GM23338 (cell line): ENCODE measurements at regions not wholly inside any gene's neighbourhood (a gene's known extent, or its start where the extent isn't known, plus 50 kb on each side); places are given as distances from the start of the nearest gene placed in this dataset.

ENCODE experiments used
- ATAC-seq: fragments of 200-7000 bp; cut with Tn5 transposase; 3 replicates; pipeline ENCODE4 v1.9.1; 2020
- DNase-seq: peaks from one replicate; pipeline ENCODE4 v3.0.0-alpha.2; 2015; ENCODE audit warnings: low spot score
- H2AFZ ChIP-seq: fragments of 200-600 bp; sonication (generic); 2 replicates; pipeline ENCODE4 v1.8.0; 2016; ENCODE audit warnings: antibody characterized with exemption, mild to moderate bottlenecking, moderate library complexity
- H3F3A ChIP-seq: fragments of 200-600 bp; sonication (generic); replicated peaks from 2 replicates; pipeline ENCODE4 v1.8.0; 2017; ENCODE audit warnings: antibody characterized with exemption, mixed run types, low read depth
- H3K27ac ChIP-seq: fragments of 200-600 bp; sonication (generic); 2 replicates; pipeline ENCODE4 v1.6.1; 2016; ENCODE audit warnings: low read depth
- H3K27me3 ChIP-seq: fragments of 200-600 bp; sonication (generic); 2 replicates; pipeline ENCODE4 v1.8.0; 2016; ENCODE audit warnings: mild to moderate bottlenecking, mixed run types, moderate library complexity; ENCODE audit not compliant: insufficient read depth
- H3K36me3 ChIP-seq: fragments of 200-600 bp; sonication (generic); 2 replicates; pipeline ENCODE4 v1.8.0; 2016; ENCODE audit warnings: mild to moderate bottlenecking; ENCODE audit not compliant: insufficient read depth
- H3K4me1 ChIP-seq: fragments of 200-600 bp; sonication (generic); 2 replicates; pipeline ENCODE4 v1.8.0; 2016; ENCODE audit warnings: mild to moderate bottlenecking, moderate library complexity; ENCODE audit not compliant: insufficient read depth
- H3K4me2 ChIP-seq: fragments of 200-600 bp; sonication (generic); 2 replicates; pipeline ENCODE4 v1.7.1; 2017; ENCODE audit warnings: mixed run types
- H3K4me3 ChIP-seq: fragments of 200-600 bp; sonication (generic); 2 replicates; pipeline ENCODE4 v1.6.1; 2016; ENCODE audit warnings: mixed run types
- H3K79me2 ChIP-seq: fragments of 200-600 bp; sonication (generic); replicated peaks from 2 replicates; pipeline ENCODE4 v1.8.0; 2017; ENCODE audit warnings: mild to moderate bottlenecking; ENCODE audit not compliant: insufficient read depth
- H3K9me2 ChIP-seq: fragments of 200-600 bp; sonication (generic); 2 replicates; pipeline ENCODE4 v1.8.0; 2017; ENCODE audit not compliant: insufficient read depth
- H4K20me1 ChIP-seq: fragments of 200-600 bp; sonication (generic); replicated peaks from 2 replicates; pipeline ENCODE4 v1.8.0; 2017; ENCODE audit warnings: mild to moderate bottlenecking; ENCODE audit not compliant: insufficient read depth
- H3K27ac Mint-ChIP-seq: 2 replicates; pipeline ENCODE4 v1.8.0; 2020; ENCODE audit warnings: inconsistent platforms, mild to moderate bottlenecking, moderate library complexity, mixed read lengths
- H3K27me3 Mint-ChIP-seq: 3 replicates; pipeline ENCODE4 v1.8.0; 2022; ENCODE audit warnings: low read depth, mild to moderate bottlenecking, moderate library complexity, mixed read lengths, inconsistent platforms; ENCODE audit not compliant: insufficient read depth, poor library complexity
- H3K36me3 Mint-ChIP-seq: 3 replicates; pipeline ENCODE4 v1.8.0; 2021; ENCODE audit warnings: low read depth, mild to moderate bottlenecking, inconsistent platforms, moderate library complexity, mixed read lengths
- H3K4me1 Mint-ChIP-seq: 3 replicates; pipeline ENCODE4 v1.8.0; 2020; ENCODE audit warnings: mild to moderate bottlenecking, inconsistent platforms, mixed read lengths
- H3K4me3 Mint-ChIP-seq: 3 replicates; pipeline ENCODE4 v1.8.0; 2021; ENCODE audit warnings: moderate library complexity, mild to moderate bottlenecking, inconsistent platforms, mixed read lengths
- H3K9me3 Mint-ChIP-seq: 3 replicates; pipeline ENCODE4 v1.8.0; 2020; ENCODE audit warnings: moderate library complexity, mild to moderate bottlenecking, inconsistent platforms, mixed read lengths
- CREB1 ChIP-seq: fragments of 250-450 bp; sonication (Bioruptor Pico); IDR thresholded peaks from 2 replicates; pipeline ENCODE4 v1.5.0; 2020; ENCODE audit warnings: low read depth, mild to moderate bottlenecking, moderate library complexity
- CTCF ChIP-seq, 2 experiments: fragments of 200-600 bp in 1 of 2; sonication (generic) in 1 of 2; conservative IDR thresholded peaks; 2 replicates each; pipeline versions ENCODE4 v1.5.1 to v1.6.1; 2016 to 2017; ENCODE audit warnings: antibody characterized with exemption in 2 of 2, low read depth in 2 of 2, mild to moderate bottlenecking in 2 of 2, moderate library complexity in 1 of 2
- EZH2 ChIP-seq: fragments of 200-600 bp; sonication (generic); IDR thresholded peaks from one replicate; pipeline ENCODE4 v1.8.0; 2017; ENCODE audit warnings: antibody characterized with exemption, mild to moderate bottlenecking, low read depth; ENCODE audit not compliant: unreplicated experiment
- EZH2phosphoT487 ChIP-seq: fragments of 200-600 bp; sonication (generic); IDR thresholded peaks from one replicate; pipeline ENCODE4 v1.8.1; 2018; ENCODE audit warnings: antibody characterized with exemption; ENCODE audit not compliant: unreplicated experiment
- JUNB ChIP-seq: IDR thresholded peaks from one replicate; pipeline ENCODE4 v1.6.1; 2016; ENCODE audit warnings: antibody characterized with exemption; ENCODE audit not compliant: unreplicated experiment
- POLR2AphosphoS5 ChIP-seq: IDR thresholded peaks from 2 replicates; pipeline ENCODE4 v1.6.1; 2016; ENCODE audit warnings: antibody characterized with exemption, low read depth
- STAT1 ChIP-seq: IDR thresholded peaks from one replicate; pipeline ENCODE4 v1.6.1; 2016; ENCODE audit warnings: antibody characterized with exemption; ENCODE audit not compliant: unreplicated experiment
- ZNF114 ChIP-seq: fragments of 250-450 bp; sonication (Bioruptor Pico); IDR thresholded peaks from 2 replicates; pipeline ENCODE4 v1.5.0; 2020; ENCODE audit warnings: mild to moderate bottlenecking, moderate library complexity
- ZNF331 ChIP-seq: fragments of 250-450 bp; sonication (Bioruptor Pico); IDR thresholded peaks from 2 replicates; pipeline ENCODE4 v1.5.0; 2020; ENCODE audit warnings: low read depth, mild to moderate bottlenecking, moderate library complexity
- ZNF462 ChIP-seq: fragments of 250-450 bp; sonication (Bioruptor Pico); IDR thresholded peaks from 2 replicates; pipeline ENCODE4 v1.5.0; 2020; ENCODE audit warnings: mild to moderate bottlenecking, moderate library complexity
- TF ChIP-seq, protein P1 (sequence below): IDR thresholded peaks from one replicate; pipeline ENCODE4 v1.6.1; 2018; ENCODE audit warnings: antibody characterized with exemption; ENCODE audit not compliant: unreplicated experiment

DNA sequence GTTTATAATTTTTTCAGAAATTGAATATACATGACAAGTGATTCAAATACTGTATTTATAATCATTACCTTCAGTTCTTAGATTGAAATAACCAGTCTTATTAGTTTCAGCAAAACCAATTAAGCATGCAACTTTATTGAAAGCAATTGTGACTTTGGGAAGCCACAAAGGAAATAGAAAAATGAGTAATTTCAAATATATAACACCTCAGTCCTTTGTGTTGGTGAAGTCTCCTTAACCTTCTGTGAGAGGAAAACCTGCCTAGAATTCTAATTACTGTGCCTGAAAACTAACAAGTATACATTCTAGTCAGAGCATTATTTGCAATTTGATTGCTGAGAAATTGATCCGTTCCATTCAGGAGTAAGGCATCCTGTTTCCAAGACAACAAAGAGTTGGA is 95.8 kb downstream of the S1PR1 start (continued):
- TF ChIP-seq, protein P1, sequence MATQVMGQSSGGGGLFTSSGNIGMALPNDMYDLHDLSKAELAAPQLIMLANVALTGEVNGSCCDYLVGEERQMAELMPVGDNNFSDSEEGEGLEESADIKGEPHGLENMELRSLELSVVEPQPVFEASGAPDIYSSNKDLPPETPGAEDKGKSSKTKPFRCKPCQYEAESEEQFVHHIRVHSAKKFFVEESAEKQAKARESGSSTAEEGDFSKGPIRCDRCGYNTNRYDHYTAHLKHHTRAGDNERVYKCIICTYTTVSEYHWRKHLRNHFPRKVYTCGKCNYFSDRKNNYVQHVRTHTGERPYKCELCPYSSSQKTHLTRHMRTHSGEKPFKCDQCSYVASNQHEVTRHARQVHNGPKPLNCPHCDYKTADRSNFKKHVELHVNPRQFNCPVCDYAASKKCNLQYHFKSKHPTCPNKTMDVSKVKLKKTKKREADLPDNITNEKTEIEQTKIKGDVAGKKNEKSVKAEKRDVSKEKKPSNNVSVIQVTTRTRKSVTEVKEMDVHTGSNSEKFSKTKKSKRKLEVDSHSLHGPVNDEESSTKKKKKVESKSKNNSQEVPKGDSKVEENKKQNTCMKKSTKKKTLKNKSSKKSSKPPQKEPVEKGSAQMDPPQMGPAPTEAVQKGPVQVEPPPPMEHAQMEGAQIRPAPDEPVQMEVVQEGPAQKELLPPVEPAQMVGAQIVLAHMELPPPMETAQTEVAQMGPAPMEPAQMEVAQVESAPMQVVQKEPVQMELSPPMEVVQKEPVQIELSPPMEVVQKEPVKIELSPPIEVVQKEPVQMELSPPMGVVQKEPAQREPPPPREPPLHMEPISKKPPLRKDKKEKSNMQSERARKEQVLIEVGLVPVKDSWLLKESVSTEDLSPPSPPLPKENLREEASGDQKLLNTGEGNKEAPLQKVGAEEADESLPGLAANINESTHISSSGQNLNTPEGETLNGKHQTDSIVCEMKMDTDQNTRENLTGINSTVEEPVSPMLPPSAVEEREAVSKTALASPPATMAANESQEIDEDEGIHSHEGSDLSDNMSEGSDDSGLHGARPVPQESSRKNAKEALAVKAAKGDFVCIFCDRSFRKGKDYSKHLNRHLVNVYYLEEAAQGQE: no peak
- TF ChIP-seq CREB1 (CRISPR knock-in tag) (no peak), ZNF114 (CRISPR knock-in tag) (no peak), JUNB (no peak), EZH2 (no peak)

GRCh38 chr1:101333186-101333585 is 96.4 kb downstream of the S1PR1 start:
- H3K27ac ChIP-seq: no peak overlapping the region
- no peak overlapping the region for H3K27ac Mint-ChIP-seq
- H3K79me2 ChIP-seq: no peaks in the 10 kb centered on the region
- H3K36me3 ChIP-seq: no peaks in the 10 kb centered on the region
- H3K27me3 Mint-ChIP-seq: peaks cover 2% of the 10 kb centered on the region
- no peaks in the 10 kb centered on the region for H4K20me1 ChIP-seq
- H3K27me3 ChIP-seq: no peaks in the 10 kb centered on the region
- peaks cover 3% of the 10 kb centered on the region; the same call in 1 of the 2 replicates for H3K9me2 ChIP-seq
- no peaks in the 10 kb centered on the region for H3K4me1 ChIP-seq
- H3K4me3 ChIP-seq: no peak overlapping the region
- H3K4me2 ChIP-seq: no peak overlapping the region
- ATAC-seq: no peak
- DNase-seq: no peak
- H3K9me3 Mint-ChIP-seq: 0 out of 3 replicates have a peak, but pooled peaks cover 3% of the 10 kb centered on the region
- H3K4me3 Mint-ChIP-seq: no peak overlapping the region
- H3K4me1 Mint-ChIP-seq: no peaks in the 10 kb centered on the region
- TF ChIP-seq ZNF114 (CRISPR knock-in tag): no peak
- no peak for TF ChIP-seq POLR2AphosphoS5
- TF ChIP-seq CREB1 (CRISPR knock-in tag): no peak
- no peak for TF ChIP-seq ZNF331
- TF ChIP-seq ZNF462 (CRISPR knock-in tag): no peak
- TF ChIP-seq CTCF (conservative IDR thresholded peaks at IDR 0.05; ENCODE audit: low read depth in 2 of 2): no peak
- no peak for TF ChIP-seq STAT1
- TF ChIP-seq EZH2phosphoT487: no peak
- no peaks in the 10 kb centered on the region for H3F3A ChIP-seq
- H3K36me3 Mint-ChIP-seq: no peaks in the 10 kb centered on the region
- H2AFZ ChIP-seq: no peak overlapping the region
